ENCODE measurements at regions not wholly inside any gene's neighbourhood (a gene's known extent, or its start where the extent isn't known, plus 50 kb on each side); places are given as distances from the start of the nearest gene placed in this dataset.

GRCh38 chr2:14535156-14535555 lies 97.4 kb upstream of the LRATD1 start:
- Histone ChIP-seq H3K23ac (ENCODE audit: insufficient read length, low read depth, low read length) (no peak overlapping the region), H2BK5ac (ENCODE audit: insufficient read length, low read length) (no peak overlapping the region), H2BK20ac (ENCODE audit: low read depth, low read length, poor library complexity, severe bottlenecking) (no peak overlapping the region), H4K91ac (ENCODE audit: insufficient read length, low read depth, low read length) (no peak overlapping the region), H3K4me2 (ENCODE audit: insufficient read depth, insufficient read length, low read length) (no peak overlapping the region), H3K4ac (ENCODE audit: low read depth, low read length) (no peak overlapping the region), H3K18ac (ENCODE audit: insufficient read length, low read depth, low read length) (no peak overlapping the region), H4K5ac (ENCODE audit: insufficient read length, low read depth, low read length) (no peak overlapping the region), H2BK120ac (ENCODE audit: low read depth, low read length, poor library complexity, severe bottlenecking) (no peak overlapping the region), H3K14ac (ENCODE audit: insufficient read depth, low read length) (no peak overlapping the region), H2AK5ac (ENCODE audit: insufficient read length, low read length) (no peak overlapping the region), H3K27me3 (ENCODE audit: insufficient read depth, low read length) (no peaks in the 10 kb centered on the region), H3K9ac (ENCODE audit: extremely low read depth, insufficient read length, low read length) (no peak overlapping the region), H2BK12ac (ENCODE audit: insufficient read length, low read depth, low read length) (no peak overlapping the region), H4K8ac (replicated peaks; ENCODE audit: insufficient read length, low read depth, low read length) (no peak overlapping the region), H3K4me1 (ENCODE audit: insufficient read depth, low read length) (no peaks in the 10 kb centered on the region), H2BK15ac (ENCODE audit: low read depth, low read length) (no peak overlapping the region), H3T11ph (ENCODE audit: low read length) (no peak overlapping the region), H3K56ac (ENCODE audit: insufficient read length, low read depth, low read length) (no peak overlapping the region), H3K79me1 (ENCODE audit: insufficient read depth, low read depth, low read length, poor library complexity, severe bottlenecking) (no peaks in the 10 kb centered on the region), H3K23me2 (ENCODE audit: insufficient read length, low read depth, low read length, poor library complexity, severe bottlenecking) (no peaks in the 10 kb centered on the region), H3K27ac (ENCODE audit: insufficient read length, low read depth, low read length) (no peak overlapping the region), H2AFZ (ENCODE audit: low read length) (no peak overlapping the region), H4K20me1 (ENCODE audit: control insufficient read depth, insufficient read depth, insufficient read length) (no peaks in the 10 kb centered on the region), H3K79me2 (ENCODE audit: insufficient read depth, low read length) (no peaks in the 10 kb centered on the region), H3K9me3 (ENCODE audit: control insufficient read depth, low read depth, low read length) (no peaks in the 10 kb centered on the region)
- H3K9me3 Mint-ChIP-seq, result no peaks in the 10 kb centered on the region
- H3K36me3 Mint-ChIP-seq (ENCODE audit: insufficient read depth in 1 of 3, low read depth in 3 of 3), result no peaks in the 10 kb centered on the region
- no CpG with 5 or more reads among the region's 4 CpGs for WGBS (ENCODE audit: extremely low coverage, insufficient read length, low lambda C conversion rate)
- no peak overlapping the region for H3K4me3 Mint-ChIP-seq
- H3K4me1 Mint-ChIP-seq, result no peaks in the 10 kb centered on the region
- H3K27me3 Mint-ChIP-seq (ENCODE audit: low read depth), result peaks cover 2% of the 10 kb centered on the region; the same call in 1 of the 2 replicates
- H3K27ac Mint-ChIP-seq, result no peak overlapping the region
- no peak for DNase-seq
- TF ChIP-seq CTCF (conservative IDR thresholded peaks at IDR 0.05), result no peak
